Muscle of leg (tissue), 3 donors: ENCODE measurements at regions not wholly inside any gene's neighbourhood (a gene's known extent, or its start where the extent isn't known, plus 50 kb on each side); places are given as distances from the start of the nearest gene placed in this dataset.

ENCODE experiments used
- DNase-seq: peaks from one replicate; pipeline ENCODE4 v3.0.0; 2013
- H3K27ac ChIP-seq: one replicate; pipeline ENCODE4 v1.5.1; 2013; ENCODE audit warnings: mild to moderate bottlenecking, low read length, control low read depth
- H3K27me3 ChIP-seq: one replicate; pipeline ENCODE4 v1.6.1; 2013; ENCODE audit warnings: low read length; ENCODE audit not compliant: control insufficient read depth, insufficient read depth
- H3K36me3 ChIP-seq: one replicate; pipeline ENCODE4 v1.6.1; 2013; ENCODE audit warnings: low read length; ENCODE audit not compliant: control insufficient read depth, insufficient read depth
- H3K4me1 ChIP-seq: one replicate; pipeline ENCODE4 v1.6.1; 2013; ENCODE audit warnings: low read length; ENCODE audit not compliant: control insufficient read depth, insufficient read depth
- H3K4me3 ChIP-seq: one replicate; pipeline ENCODE4 v1.5.1; 2013; ENCODE audit warnings: low read length, control low read depth
- H3K9me3 ChIP-seq: replicated peaks from 2 replicates; pipeline ENCODE4 v1.6.1; 2013; ENCODE audit warnings: low read depth, low read length; ENCODE audit not compliant: control insufficient read depth
- WGBS: methylation state at CpG from one replicate; pipeline ENCODE4 v1.1.5; 2013; ENCODE audit warnings: missing lambda C conversion rate; ENCODE audit not compliant: insufficient coverage; 5-methylcytosine and 5-hydroxymethylcytosine counted together

- no peaks in the 10 kb centered on the region for H3K9me3 ChIP-seq
- WGBS, result no CpG with 5 or more reads among the region's 2 CpGs
- H3K27ac ChIP-seq, result no peak overlapping the region
- H3K27me3 ChIP-seq, result no peaks in the 10 kb centered on the region
- DNase-seq, result peak; percentile 46
- no peaks in the 10 kb centered on the region for H3K36me3 ChIP-seq
- no peak overlapping the region for H3K4me3 ChIP-seq
- H3K4me1 ChIP-seq, result peaks cover 7% of the 10 kb centered on the region
These were observed 329.3 kb downstream of the TXNL1 start for GRCh38 chr18:56309104-56309503.

GRCh38 chr18:56307354-56308170 lies 330.8 kb downstream of the TXNL1 start:
- Histone ChIP-seq H3K4me1 (peaks cover 2% of the 10 kb centered on the region), H3K9me3 (no peaks in the 10 kb centered on the region), H3K36me3 (no peaks in the 10 kb centered on the region), H3K27me3 (no peaks in the 10 kb centered on the region), H3K27ac (peak overlapping the region; percentile 49), H3K4me3 (no peak overlapping the region)
- 38% methylated on average over 1 of the region's 4 CpGs for WGBS
- peak; percentile 82 for DNase-seq

DNA sequence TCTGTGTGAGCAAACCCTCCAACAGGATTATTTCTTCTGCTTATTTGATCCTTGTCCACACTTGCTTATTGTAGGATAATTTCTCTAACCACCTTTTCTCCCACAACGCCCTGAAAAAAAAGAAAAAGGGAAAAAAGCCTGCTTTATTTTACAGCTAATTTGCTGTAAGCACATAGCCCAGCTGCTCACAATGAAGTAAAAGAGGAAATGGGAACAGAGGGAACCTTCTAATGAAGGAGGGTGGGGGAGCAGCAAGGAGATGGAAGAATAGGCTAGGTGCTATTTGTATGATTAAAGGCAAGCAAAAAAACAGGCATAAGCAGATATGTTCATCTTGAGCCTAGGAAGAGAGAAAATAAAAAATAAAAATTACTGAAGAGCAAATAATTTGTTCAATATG lies 331.6 kb downstream of the TXNL1 start:
- Histone ChIP-seq H3K27ac (no peak overlapping the region), H3K4me1 (peaks cover 2% of the 10 kb centered on the region), H3K36me3 (no peaks in the 10 kb centered on the region), H3K9me3 (no peaks in the 10 kb centered on the region), H3K27me3 (no peaks in the 10 kb centered on the region), H3K4me3 (no peak overlapping the region)
- no peak for DNase-seq
- no CpG with 5 or more reads among the region's 1 CpG for WGBS

DNA sequence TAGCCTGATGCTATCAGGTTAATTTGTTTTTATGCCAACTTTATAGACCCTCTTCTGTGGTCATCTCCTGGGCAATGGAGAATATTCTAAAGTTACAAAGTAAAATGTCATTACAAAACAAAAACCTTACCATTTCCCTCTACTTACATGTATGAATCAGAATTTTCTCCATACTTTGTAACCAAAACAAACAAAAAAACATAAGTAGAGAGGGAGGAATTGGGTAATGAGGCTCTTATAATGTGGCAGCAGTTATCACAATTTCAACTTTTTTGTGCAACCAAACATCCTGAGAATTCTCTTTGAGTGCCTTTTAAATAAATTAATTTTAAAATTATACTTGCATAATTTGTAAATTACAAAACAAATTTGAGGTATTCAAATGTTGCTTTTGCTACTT lies 332.8 kb downstream of the TXNL1 start:
- no peak for DNase-seq
- H3K4me1 ChIP-seq, result peaks cover 2% of the 10 kb centered on the region
- H3K9me3 ChIP-seq, result no peaks in the 10 kb centered on the region
- no peak overlapping the region for H3K27ac ChIP-seq
- no peaks in the 10 kb centered on the region for H3K27me3 ChIP-seq
- no peak overlapping the region for H3K4me3 ChIP-seq
- no peaks in the 10 kb centered on the region for H3K36me3 ChIP-seq

GRCh38 chr18:56302156-56302555 lies 336.2 kb downstream of the TXNL1 start:
- Histone ChIP-seq H3K27ac (no peak overlapping the region), H3K36me3 (no peaks in the 10 kb centered on the region), H3K27me3 (no peaks in the 10 kb centered on the region), H3K4me3 (no peak overlapping the region), H3K9me3 (no peaks in the 10 kb centered on the region), H3K4me1 (no peaks in the 10 kb centered on the region)
- DNase-seq, result no peak
- WGBS, result 84% methylated on average over 6 of the region's 11 CpGs

GRCh38 chr18:56299740-56300139 lies 338.7 kb downstream of the TXNL1 start:
- no peaks in the 10 kb centered on the region for H3K9me3 ChIP-seq
- WGBS, result no CpG with 5 or more reads among the region's 1 CpG
- H3K4me3 ChIP-seq, result no peak overlapping the region
- H3K27ac ChIP-seq, result no peak overlapping the region
- H3K4me1 ChIP-seq, result no peaks in the 10 kb centered on the region
- no peaks in the 10 kb centered on the region for H3K27me3 ChIP-seq
- H3K36me3 ChIP-seq, result no peaks in the 10 kb centered on the region
- no peak for DNase-seq

GRCh38 chr18:56298935-56299334 lies 339.5 kb downstream of the TXNL1 start:
- no peaks in the 10 kb centered on the region for H3K9me3 ChIP-seq
- WGBS, result 100% methylated on average over 1 of the region's 1 CpG
- no peaks in the 10 kb centered on the region for H3K27me3 ChIP-seq
- no peaks in the 10 kb centered on the region for H3K36me3 ChIP-seq
- peaks cover 2% of the 10 kb centered on the region for H3K4me1 ChIP-seq
- H3K27ac ChIP-seq, result no peak overlapping the region
- H3K4me3 ChIP-seq, result no peak overlapping the region
- DNase-seq, result no peak

GRCh38 chr18:56296381-56296780 lies 342.0 kb downstream of the TXNL1 start:
- no peak overlapping the region for H3K4me3 ChIP-seq
- H3K9me3 ChIP-seq, result no peaks in the 10 kb centered on the region
- no peak for DNase-seq
- H3K36me3 ChIP-seq, result no peaks in the 10 kb centered on the region
- WGBS, result no CpG with 5 or more reads among the region's 3 CpGs
- H3K27me3 ChIP-seq, result no peaks in the 10 kb centered on the region
- no peak overlapping the region for H3K27ac ChIP-seq
- H3K4me1 ChIP-seq, result peaks cover 6% of the 10 kb centered on the region

DNA sequence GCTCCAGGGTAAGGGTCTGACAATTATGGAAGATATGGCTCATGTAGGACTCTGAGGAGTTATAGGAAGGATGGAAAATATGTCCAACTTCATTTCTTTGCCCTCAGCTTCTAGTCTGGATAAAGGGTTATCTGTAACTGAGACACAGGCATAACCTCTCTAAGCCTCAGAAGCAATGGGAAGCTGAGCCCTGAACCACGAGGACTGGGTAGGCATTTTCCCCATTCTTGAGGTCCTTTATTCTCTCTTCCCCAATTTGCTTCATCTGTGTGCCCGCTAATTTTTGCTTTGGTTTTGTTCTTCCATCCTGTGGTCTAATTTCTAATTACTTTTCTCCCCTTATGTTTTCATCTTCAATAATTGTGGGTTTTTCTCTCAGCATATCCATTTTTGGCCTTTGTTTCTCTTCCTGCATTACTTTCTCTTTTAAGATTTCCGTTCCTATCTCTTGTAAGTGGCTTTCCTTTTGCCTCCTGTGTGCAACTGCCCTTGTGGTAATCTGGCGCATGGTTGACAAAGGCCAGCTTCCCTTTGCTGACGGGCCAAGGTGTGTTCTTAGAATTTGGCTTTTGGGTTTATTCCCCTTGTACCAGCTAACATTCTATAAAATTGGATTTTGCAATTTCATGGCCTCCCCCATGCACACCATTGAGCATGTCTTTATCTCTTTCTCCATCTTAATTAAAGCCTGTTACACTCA lies 343.8 kb downstream of the TXNL1 start:
- 90% methylated on average over 2 of the region's 5 CpGs for WGBS
- Histone ChIP-seq H3K27me3 (no peaks in the 10 kb centered on the region), H3K4me3 (no peak overlapping the region), H3K27ac (no peak overlapping the region), H3K9me3 (no peaks in the 10 kb centered on the region), H3K36me3 (no peaks in the 10 kb centered on the region), H3K4me1 (peaks cover 8% of the 10 kb centered on the region)
- DNase-seq, result no peak

DNA sequence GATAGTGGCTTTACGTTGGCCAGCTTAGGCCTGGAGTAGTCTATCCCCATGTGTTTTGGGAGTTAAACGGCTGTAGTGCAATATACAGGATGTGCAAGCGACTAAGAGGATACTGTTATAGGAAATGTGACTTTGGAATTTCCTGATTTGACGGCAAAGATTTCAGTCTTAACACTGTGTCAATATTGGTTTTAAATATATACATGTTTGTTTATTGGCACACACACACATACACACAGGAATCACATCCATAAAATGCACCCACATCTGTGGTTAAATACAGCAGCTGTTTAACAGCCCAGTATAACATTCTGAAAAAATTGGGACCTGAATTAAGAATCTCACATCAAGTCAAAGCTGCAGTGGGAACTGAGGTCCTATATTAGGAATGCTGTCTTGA lies 347.1 kb downstream of the TXNL1 start:
- no CpG with 5 or more reads among the region's 4 CpGs for WGBS
- Histone ChIP-seq H3K27me3 (no peaks in the 10 kb centered on the region), H3K36me3 (no peaks in the 10 kb centered on the region), H3K9me3 (no peaks in the 10 kb centered on the region), H3K4me1 (peaks cover 8% of the 10 kb centered on the region), H3K4me3 (no peak overlapping the region), H3K27ac (peak overlapping the region; percentile 43)
- peak; percentile 77 for DNase-seq
